Panc1 (cell line): ENCODE measurements at regions not wholly inside any gene's neighbourhood (a gene's known extent, or its start where the extent isn't known, plus 50 kb on each side); places are given as distances from the start of the nearest gene placed in this dataset.

ENCODE experiments used
- ATAC-seq: fragments of 200-7000 bp; cut with Tn5 transposase; 2 replicates; pipeline ENCODE4 v1.9.1; 2020; ENCODE audit warnings: mild to moderate bottlenecking, moderate library complexity
- BruUV-seq: library from RNA; stranded (reverse); fragments of 400-500 nt; replicated peaks from 2 replicates; lab custom pipeline; 2021; lab: Mats Ljungman, UMichigan
- CTCF ChIA-PET: fragments of 300-600 bp; sonication (Branson Sonifier 250); formaldehyde crosslinking; loops from one replicate; lab custom pipeline; 2022; ENCODE audit warnings: antibody characterized with exemption; lab: Charles Lee
- POLR2A ChIA-PET: fragments of 300-600 bp; sonication (Branson Sonifier 250); formaldehyde crosslinking; loops from one replicate; lab custom pipeline; 2022; ENCODE audit warnings: antibody characterized with exemption; lab: Charles Lee
- DNase-seq: peaks from one replicate; pipeline ENCODE4 v3.0.0-alpha.2; 2010; ENCODE audit warnings: low read depth, low spot score
- H3K27ac ChIP-seq: 2 replicates; pipeline ENCODE4 v1.5.1; 2011; ENCODE audit warnings: mild to moderate bottlenecking, low read length, inconsistent platforms
- H3K27me3 ChIP-seq: fragments of 200-500 bp; sonication (Bioruptor generic); 2 replicates; pipeline ENCODE4 v1.6.0; 2014; ENCODE audit warnings: low read length, inconsistent platforms; ENCODE audit not compliant: control insufficient read depth, insufficient read depth
- H3K36me3 ChIP-seq: fragments of 200-500 bp; sonication (Bioruptor generic); 2 replicates; pipeline ENCODE4 v1.5.1; 2014; ENCODE audit warnings: inconsistent platforms, mild to moderate bottlenecking, low read length, moderate library complexity; ENCODE audit not compliant: control insufficient read depth, insufficient read depth
- H3K4me1 ChIP-seq: 2 replicates; pipeline ENCODE4 v1.5.1; 2011; ENCODE audit warnings: inconsistent platforms, mild to moderate bottlenecking, low read length, moderate library complexity; ENCODE audit not compliant: control insufficient read depth, insufficient read depth
- H3K4me3 ChIP-seq, 2 experiments: 2 replicates each; pipeline ENCODE4 v1.5.1; 2011 to 2012; ENCODE audit warnings: low read depth in 2 of 2, low read length in 2 of 2, mild to moderate bottlenecking in 2 of 2, inconsistent platforms in 1 of 2, moderate library complexity in 1 of 2
- H3K9me3 ChIP-seq: fragments of 200-500 bp; sonication (Bioruptor generic); 2 replicates; pipeline ENCODE4 v1.5.1; 2014; ENCODE audit warnings: low read depth, mild to moderate bottlenecking, inconsistent platforms, low read length, moderate library complexity; ENCODE audit not compliant: control insufficient read depth, insufficient read depth
- POLR2AphosphoS5 ChIP-seq: IDR thresholded peaks from 2 replicates; pipeline ENCODE4 v1.6.1; 2012; ENCODE audit warnings: mild to moderate bottlenecking, low read depth, low read length, moderate library complexity
- SIN3A ChIP-seq: IDR thresholded peaks from 2 replicates; pipeline ENCODE4 v1.6.1; 2012; ENCODE audit warnings: low read depth, mild to moderate bottlenecking, low read length, moderate library complexity, borderline replicate concordance; ENCODE audit not compliant: insufficient read depth
- TCF7L2 ChIP-seq: IDR thresholded peaks from 2 replicates; pipeline ENCODE4 v1.6.1; 2011; ENCODE audit warnings: mild to moderate bottlenecking, low read depth, low read length, inconsistent platforms
- in situ Hi-C: cut with HindIII; loops from 2 replicates; pipeline ENCODE4 v1.10.0; 2016; ENCODE audit warnings: low sequenced_read_pairs, low pct_unique_long_range_greater_than_20kb
- intact Hi-C: fragments of 100-400 bp; cut with micrococcal nuclease; formaldehyde crosslinking; loops from one replicate; pipeline ENCODE4 v1.10.0; 2022; ENCODE audit not compliant: unreplicated experiment
- TF ChIP-seq, protein P1 (sequence below), 2 experiments: IDR thresholded peaks; 2 replicates each; pipeline ENCODE4 v1.6.1; 2011 to 2012; ENCODE audit warnings: low read depth in 2 of 2, control low read depth in 1 of 2, low read length in 1 of 2, mild to moderate bottlenecking in 1 of 2, moderate library complexity in 1 of 2; ENCODE audit not compliant: insufficient read depth in 1 of 2
- TF ChIP-seq, protein P2 (sequence below): fragments of 450-650 bp; IDR thresholded peaks from 2 replicates; pipeline ENCODE4 v1.5.1; 2017; ENCODE audit warnings: mild to moderate bottlenecking

- BruUV-seq: no TSS peak
- POLR2A ChIA-PET: no interaction called here
- H3K9me3 ChIP-seq: no peaks in the 10 kb centered on the region
Observed at GRCh38 chr9:89698411-89699005, 93.7 kb downstream of the GADD45G start.

DNA sequence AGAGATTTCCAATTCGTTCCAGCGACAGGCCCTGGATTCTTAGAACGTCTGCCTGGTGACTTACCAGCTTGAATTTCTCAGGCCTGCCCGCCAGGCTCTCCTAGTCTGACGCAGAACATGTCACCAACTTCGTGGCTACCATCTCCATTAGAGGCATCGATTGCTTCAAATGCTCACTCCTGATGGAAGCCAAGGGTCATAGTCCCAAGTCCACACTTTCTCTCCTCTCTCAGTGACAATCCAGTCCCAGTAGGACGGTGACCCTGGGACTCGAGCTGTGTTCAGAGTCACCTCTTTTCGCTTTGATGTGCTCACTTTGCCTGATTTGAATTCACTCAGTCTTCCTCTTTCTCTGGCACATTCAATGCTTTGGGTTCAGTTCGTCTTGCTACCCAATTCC lies 94.8 kb downstream of the GADD45G start:
- H3K4me3 ChIP-seq: no peak overlapping the region
- no TSS peak for BruUV-seq
- in situ Hi-C loops: no loop called here
- no peaks in the 10 kb centered on the region for H3K36me3 ChIP-seq
- TF ChIP-seq, protein P1, sequence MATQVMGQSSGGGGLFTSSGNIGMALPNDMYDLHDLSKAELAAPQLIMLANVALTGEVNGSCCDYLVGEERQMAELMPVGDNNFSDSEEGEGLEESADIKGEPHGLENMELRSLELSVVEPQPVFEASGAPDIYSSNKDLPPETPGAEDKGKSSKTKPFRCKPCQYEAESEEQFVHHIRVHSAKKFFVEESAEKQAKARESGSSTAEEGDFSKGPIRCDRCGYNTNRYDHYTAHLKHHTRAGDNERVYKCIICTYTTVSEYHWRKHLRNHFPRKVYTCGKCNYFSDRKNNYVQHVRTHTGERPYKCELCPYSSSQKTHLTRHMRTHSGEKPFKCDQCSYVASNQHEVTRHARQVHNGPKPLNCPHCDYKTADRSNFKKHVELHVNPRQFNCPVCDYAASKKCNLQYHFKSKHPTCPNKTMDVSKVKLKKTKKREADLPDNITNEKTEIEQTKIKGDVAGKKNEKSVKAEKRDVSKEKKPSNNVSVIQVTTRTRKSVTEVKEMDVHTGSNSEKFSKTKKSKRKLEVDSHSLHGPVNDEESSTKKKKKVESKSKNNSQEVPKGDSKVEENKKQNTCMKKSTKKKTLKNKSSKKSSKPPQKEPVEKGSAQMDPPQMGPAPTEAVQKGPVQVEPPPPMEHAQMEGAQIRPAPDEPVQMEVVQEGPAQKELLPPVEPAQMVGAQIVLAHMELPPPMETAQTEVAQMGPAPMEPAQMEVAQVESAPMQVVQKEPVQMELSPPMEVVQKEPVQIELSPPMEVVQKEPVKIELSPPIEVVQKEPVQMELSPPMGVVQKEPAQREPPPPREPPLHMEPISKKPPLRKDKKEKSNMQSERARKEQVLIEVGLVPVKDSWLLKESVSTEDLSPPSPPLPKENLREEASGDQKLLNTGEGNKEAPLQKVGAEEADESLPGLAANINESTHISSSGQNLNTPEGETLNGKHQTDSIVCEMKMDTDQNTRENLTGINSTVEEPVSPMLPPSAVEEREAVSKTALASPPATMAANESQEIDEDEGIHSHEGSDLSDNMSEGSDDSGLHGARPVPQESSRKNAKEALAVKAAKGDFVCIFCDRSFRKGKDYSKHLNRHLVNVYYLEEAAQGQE (IDR thresholded peaks at IDR 0.05; ENCODE audit: insufficient read depth in 1 of 2, low read depth in 2 of 2, low read length in 1 of 2): no peak
- TF ChIP-seq SIN3A: no peak
- TF ChIP-seq TCF7L2: no peak
- no peak for TF ChIP-seq POLR2AphosphoS5
- TF ChIP-seq, protein P2, sequence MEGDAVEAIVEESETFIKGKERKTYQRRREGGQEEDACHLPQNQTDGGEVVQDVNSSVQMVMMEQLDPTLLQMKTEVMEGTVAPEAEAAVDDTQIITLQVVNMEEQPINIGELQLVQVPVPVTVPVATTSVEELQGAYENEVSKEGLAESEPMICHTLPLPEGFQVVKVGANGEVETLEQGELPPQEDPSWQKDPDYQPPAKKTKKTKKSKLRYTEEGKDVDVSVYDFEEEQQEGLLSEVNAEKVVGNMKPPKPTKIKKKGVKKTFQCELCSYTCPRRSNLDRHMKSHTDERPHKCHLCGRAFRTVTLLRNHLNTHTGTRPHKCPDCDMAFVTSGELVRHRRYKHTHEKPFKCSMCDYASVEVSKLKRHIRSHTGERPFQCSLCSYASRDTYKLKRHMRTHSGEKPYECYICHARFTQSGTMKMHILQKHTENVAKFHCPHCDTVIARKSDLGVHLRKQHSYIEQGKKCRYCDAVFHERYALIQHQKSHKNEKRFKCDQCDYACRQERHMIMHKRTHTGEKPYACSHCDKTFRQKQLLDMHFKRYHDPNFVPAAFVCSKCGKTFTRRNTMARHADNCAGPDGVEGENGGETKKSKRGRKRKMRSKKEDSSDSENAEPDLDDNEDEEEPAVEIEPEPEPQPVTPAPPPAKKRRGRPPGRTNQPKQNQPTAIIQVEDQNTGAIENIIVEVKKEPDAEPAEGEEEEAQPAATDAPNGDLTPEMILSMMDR: no peak
- H3K27me3 ChIP-seq: no peaks in the 10 kb centered on the region
- H3K27ac ChIP-seq: no peak overlapping the region
- POLR2A ChIA-PET: no interaction called here
- ATAC-seq (no peak), DNase-seq (no peak)
- CTCF ChIA-PET: no interaction called here
- intact Hi-C loops: no loop called here
- H3K4me1 ChIP-seq: no peaks in the 10 kb centered on the region
- H3K9me3 ChIP-seq: no peaks in the 10 kb centered on the region

More at GRCh38 chr9:89698411-89699005, 93.7 kb downstream of the GADD45G start:
- DNase-seq: no peak
- Histone ChIP-seq H3K27me3 (no peaks in the 10 kb centered on the region), H3K36me3 (no peaks in the 10 kb centered on the region), H3K4me1 (no peaks in the 10 kb centered on the region), H3K27ac (no peak overlapping the region), H3K4me3 (no peak overlapping the region)
- intact Hi-C loops: no loop called here
- CTCF ChIA-PET: no interaction called here
- TF ChIP-seq, protein P2: no peak
- no peak for TF ChIP-seq POLR2AphosphoS5
- TF ChIP-seq, protein P1 (IDR thresholded peaks at IDR 0.05; ENCODE audit: insufficient read depth in 1 of 2, low read depth in 2 of 2, low read length in 1 of 2): no peak
- TF ChIP-seq SIN3A: no peak
- no peak for TF ChIP-seq TCF7L2
- in situ Hi-C loops: no loop called here
- no peak for ATAC-seq
